ENCODE measurements at regions not wholly inside any gene's neighbourhood (a gene's known extent, or its start where the extent isn't known, plus 50 kb on each side); places are given as distances from the start of the nearest gene placed in this dataset.
"Not testable (repeated sequence)": the region's sequence is repeated elsewhere in the genome, so short reads cannot be mapped to it uniquely, and the experiment has no call there.

- no peak for DNase-seq (ENCODE audit: low read depth in 2 of 3, low spot score in 1 of 3)
These were observed 136.5 kb upstream of the PDE10A start for GRCh38 chr6:165799391-165800153.

GRCh38 chr6:165798991-165799390 is 135.9 kb upstream of the PDE10A start:
- no peak for DNase-seq (ENCODE audit: low read depth in 2 of 3, low spot score in 1 of 3)

GRCh38 chr6:165794179-165794601 is 131.1 kb upstream of the PDE10A start:
- no peak for DNase-seq (ENCODE audit: low read depth in 2 of 3, low spot score in 1 of 3)

- no peak for DNase-seq (ENCODE audit: low read depth in 2 of 3, low spot score in 1 of 3)
These were observed 130.3 kb upstream of the PDE10A start for GRCh38 chr6:165793287-165793825.

- DNase-seq (ENCODE audit: low read depth in 2 of 3, low spot score in 1 of 3): no peak
These were observed 128.9 kb upstream of the PDE10A start for GRCh38 chr6:165791876-165792437.

- no peak for DNase-seq (ENCODE audit: low read depth in 2 of 3, low spot score in 1 of 3)
These were observed 128.3 kb upstream of the PDE10A start for GRCh38 chr6:165791306-165791705.

GRCh38 chr6:165782812-165783211 is 119.8 kb upstream of the PDE10A start:
- DNase-seq (ENCODE audit: low read depth in 2 of 3, low spot score in 1 of 3): no peak

- DNase-seq (ENCODE audit: low read depth in 2 of 3, low spot score in 1 of 3): no peak
These were observed 119.1 kb upstream of the PDE10A start for GRCh38 chr6:165782134-165782533.

GRCh38 chr6:165777680-165778079 is 114.6 kb upstream of the PDE10A start:
- no peak for DNase-seq (ENCODE audit: low read depth in 2 of 3, low spot score in 1 of 3)

GRCh38 chr6:165776691-165777090 is 113.7 kb upstream of the PDE10A start:
- DNase-seq (ENCODE audit: low read depth in 2 of 3, low spot score in 1 of 3): no peak

GRCh38 chr6:165775721-165776120 is 112.7 kb upstream of the PDE10A start:
- no peak for DNase-seq (ENCODE audit: low read depth in 2 of 3, low spot score in 1 of 3)

- no peak for DNase-seq (ENCODE audit: low read depth in 2 of 3, low spot score in 1 of 3)
These were observed 112.0 kb upstream of the PDE10A start for GRCh38 chr6:165774903-165775601.

- DNase-seq (ENCODE audit: low read depth in 2 of 3, low spot score in 1 of 3): no peak
These were observed 107.5 kb upstream of the PDE10A start for GRCh38 chr6:165770397-165771082.

GRCh38 chr6:165769884-165770283 is 106.8 kb upstream of the PDE10A start:
- no peak for DNase-seq (ENCODE audit: low read depth in 2 of 3, low spot score in 1 of 3)

- DNase-seq (ENCODE audit: low read depth in 2 of 3, low spot score in 1 of 3): no peak
These were observed 106.4 kb upstream of the PDE10A start for GRCh38 chr6:165769401-165769800.

GRCh38 chr6:165768961-165769360 is 105.9 kb upstream of the PDE10A start:
- DNase-seq (ENCODE audit: low read depth in 2 of 3, low spot score in 1 of 3): no peak

- no peak for DNase-seq (ENCODE audit: low read depth in 2 of 3, low spot score in 1 of 3)
These were observed 104.2 kb upstream of the PDE10A start for GRCh38 chr6:165767228-165767627.

GRCh38 chr6:165766457-165766856 is 103.4 kb upstream of the PDE10A start:
- DNase-seq (ENCODE audit: low read depth in 2 of 3, low spot score in 1 of 3): no peak

- DNase-seq (ENCODE audit: low read depth in 2 of 3, low spot score in 1 of 3): no peak
These were observed 103.0 kb upstream of the PDE10A start for GRCh38 chr6:165766026-165766425.

GRCh38 chr6:165765256-165765655 is 102.2 kb upstream of the PDE10A start:
- DNase-seq (ENCODE audit: low read depth in 2 of 3, low spot score in 1 of 3): not testable (repeated sequence)

GRCh38 chr6:165762876-165763275 is 99.8 kb upstream of the PDE10A start:
- DNase-seq (ENCODE audit: low read depth in 2 of 3, low spot score in 1 of 3): no peak

All from stimulated activated CD4-positive, alpha-beta T cell treated with anti-CD3 and anti-CD28 coated beads, Interleukin-12 subunit alpha, Interleukin-12 subunit beta, amount 100 ng/mL, for 48 hours (primary cell).